K562 (cell line): ENCODE measurements at regions not wholly inside any gene's neighbourhood (a gene's known extent, or its start where the extent isn't known, plus 50 kb on each side); places are given as distances from the start of the nearest gene placed in this dataset.

Experiments used
- ATAC-seq: fragments of 200-7000 bp; cut with Tn5 transposase; 3 replicates; pipeline ENCODE4 v1.9.1; 2020; ENCODE audit warnings: moderate library complexity
- BruUV-seq: library from RNA; stranded (reverse); fragments of 400-500 nt; replicated peaks from 2 replicates; lab custom pipeline; 2021; lab: Mats Ljungman, UMichigan
- CTCF ChIA-PET: fragments of 300-600 bp; formaldehyde crosslinking; extraction: SDS; loops from one replicate; lab custom pipeline; 2021; ENCODE audit warnings: low intra/inter-chr PET ratio; lab: Yijun Ruan, JAX
- POLR2A ChIA-PET: fragments of 300-600, 350-650 bp; sonication (Branson Sonifier 250); formaldehyde crosslinking; extraction: SDS; loops from one replicate; lab custom pipeline; 2021; ENCODE audit warnings: antibody characterized with exemption, inconsistent platforms; lab: Yijun Ruan, JAX
- DNase-seq, 4 experiments: peaks; one replicate each; pipeline versions ENCODE4 v3.0.0 to v3.0.0-alpha.2; 2011 to 2018; ENCODE audit warnings: low spot score in 3 of 4, mixed read lengths in 3 of 4; ENCODE audit errors: extremely low read depth in 1 of 4
- FAIRE-seq: peaks from 2 replicates; lab custom pipeline; 2011; peaks lifted over from hg19 to GRCh38; lab: Jason Lieb, UNC
- H2AFZ ChIP-seq: 2 replicates; pipeline ENCODE4 v1.6.0; 2011; ENCODE audit warnings: low read depth, low read length, control low read depth, inconsistent platforms
- H3K27ac ChIP-seq: fragments of 200-600 bp; 3 replicates; pipeline ENCODE4 v1.8.0; 2011; ENCODE audit warnings: low read depth, mild to moderate bottlenecking, control low read depth, inconsistent platforms, low read length, moderate library complexity, mixed read lengths; ENCODE audit errors: extremely low read depth
- H3K27me3 ChIP-seq, 2 experiments: fragments of 300-600 bp in 1 of 2; 2 replicates in 1 of 2; 3 replicates in 1 of 2; pipeline versions ENCODE4 v1.6.0 to v1.8.0; 2011; ENCODE audit warnings: inconsistent platforms in 2 of 2, low read length in 2 of 2, mild to moderate bottlenecking in 1 of 2, mixed read lengths in 1 of 2, moderate library complexity in 1 of 2; ENCODE audit not compliant: control insufficient read depth in 2 of 2, insufficient read depth in 2 of 2
- H3K36me3 ChIP-seq: fragments of 300-600 bp; 3 replicates; pipeline ENCODE4 v1.8.0; 2011; ENCODE audit warnings: mild to moderate bottlenecking, low read length, inconsistent platforms; ENCODE audit not compliant: control insufficient read depth, insufficient read depth
- H3K4me1 ChIP-seq, 2 experiments: fragments of 200-600 bp in 1 of 2; replicated peaks in 1 of 2; 2 replicates in 1 of 2; 3 replicates in 1 of 2; pipeline versions ENCODE4 v1.5.1 to v1.8.0; 2011; ENCODE audit warnings: inconsistent platforms in 2 of 2, low read length in 2 of 2, mild to moderate bottlenecking in 1 of 2, mixed read lengths in 1 of 2, moderate library complexity in 1 of 2; ENCODE audit not compliant: control insufficient read depth in 2 of 2, insufficient read depth in 2 of 2
- H3K4me2 ChIP-seq: 2 replicates; pipeline ENCODE4 v1.6.1; 2011; ENCODE audit warnings: low read length, control low read depth, inconsistent platforms, mixed read lengths; ENCODE audit not compliant: insufficient read depth
- H3K4me3 ChIP-seq: fragments of 200-600 bp; sonication (generic), shearing (Covaris generic); 2 replicates; pipeline ENCODE4 v1.5.1; 2016; ENCODE audit warnings: control low read depth, inconsistent platforms
- H3K79me2 ChIP-seq: fragments of 200-600 bp; 3 replicates; pipeline ENCODE4 v1.8.0; 2011; ENCODE audit warnings: low read length, inconsistent platforms; ENCODE audit not compliant: control insufficient read depth, insufficient read depth
- H3K9ac ChIP-seq, 2 experiments: 2 replicates each; pipeline versions ENCODE4 v1.6.0 to v1.6.1; 2011; ENCODE audit warnings: low read depth in 2 of 2, low read length in 2 of 2, control low read depth in 1 of 2, inconsistent platforms in 1 of 2, mild to moderate bottlenecking in 1 of 2, mixed read lengths in 1 of 2; ENCODE audit not compliant: insufficient read depth in 1 of 2
- H3K9me1 ChIP-seq: one replicate; pipeline ENCODE4 v1.6.0; 2011; ENCODE audit warnings: inconsistent platforms, mild to moderate bottlenecking, low read length, moderate library complexity; ENCODE audit not compliant: control insufficient read depth, insufficient read depth
- H3K9me3 ChIP-seq: replicated peaks from 2 replicates; pipeline ENCODE4 v1.5.1; 2011; ENCODE audit warnings: low read depth, low read length, inconsistent platforms; ENCODE audit not compliant: control insufficient read depth, insufficient read depth
- H4K20me1 ChIP-seq: replicated peaks from 2 replicates; pipeline ENCODE4 v1.6.1; 2011; ENCODE audit warnings: low read length, inconsistent platforms, mixed read lengths; ENCODE audit not compliant: control insufficient read depth, insufficient read depth
- ADNP ChIP-seq: fragments of 200-800 bp; sonication (Bioruptor generic); IDR thresholded peaks from 2 replicates; pipeline ENCODE4 v1.6.1; 2016; ENCODE audit warnings: missing genetic modification characterization, missing compliant biosample characterization
- ARNT ChIP-seq, 2 experiments: fragments of 450-650 bp; IDR thresholded peaks; 2 replicates each; pipeline ENCODE4 v1.6.1; 2016; ENCODE audit warnings: mild to moderate bottlenecking in 1 of 2
- FOXJ3 ChIP-seq: sonication (generic); formaldehyde crosslinking; IDR thresholded peaks from 2 replicates; pipeline ENCODE4 v1.4.0; 2020; ENCODE audit warnings: mild to moderate bottlenecking, missing genetic modification reagents
- HNRNPLL ChIP-seq: fragments of 200-400 bp; formaldehyde crosslinking; IDR thresholded peaks from 2 replicates; pipeline ENCODE4 v1.6.1; 2017; ENCODE audit warnings: low read length, low read depth, mild to moderate bottlenecking; ENCODE audit not compliant: poor library complexity, severe bottlenecking
- LEF1 ChIP-seq: fragments of 450-650 bp; IDR thresholded peaks from 2 replicates; pipeline ENCODE4 v1.6.1; 2016; ENCODE audit warnings: mild to moderate bottlenecking
- NUFIP1 ChIP-seq: fragments of 450-650 bp; IDR thresholded peaks from 2 replicates; pipeline ENCODE4 v1.6.1; 2018; ENCODE audit not compliant: partially characterized antibody
- PRPF4 ChIP-seq: fragments of 200-400 bp; formaldehyde crosslinking; IDR thresholded peaks from one replicate; pipeline ENCODE4 v1.6.1; 2017; ENCODE audit warnings: low read length, low read depth, mild to moderate bottlenecking; ENCODE audit not compliant: insufficient read depth, poor library complexity, severe bottlenecking
- RFX5 ChIP-seq: IDR thresholded peaks from 2 replicates; pipeline ENCODE4 v1.6.1; 2011; ENCODE audit warnings: low read depth, mild to moderate bottlenecking, improper control_type of control experiment, low read length
- SIRT6 ChIP-seq: IDR thresholded peaks from one replicate; pipeline ENCODE4 v1.6.1; 2012; ENCODE audit warnings: low read depth, mild to moderate bottlenecking, control low read depth, inconsistent platforms, low read length, moderate library complexity
- TAF15 ChIP-seq: fragments of 200-400 bp; formaldehyde crosslinking; IDR thresholded peaks from 2 replicates; pipeline ENCODE4 v1.6.1; 2017; ENCODE audit warnings: mild to moderate bottlenecking, low read depth, low read length, moderate library complexity
- ZNF124 ChIP-seq: sonication (generic); formaldehyde crosslinking; IDR thresholded peaks from 2 replicates; pipeline ENCODE4 v1.8.1; 2022; ENCODE audit warnings: missing genetic modification reagents
- ZNF79 ChIP-seq: fragments of 250-450 bp; sonication (Bioruptor Pico); IDR thresholded peaks from 2 replicates; pipeline ENCODE4 v1.4.0; 2020; ENCODE audit warnings: low read depth, mild to moderate bottlenecking, moderate library complexity
- WGBS: fragments of 100-300 bp; shearing (Covaris generic); methylation state at CpG from one replicate; pipeline ENCODE4 v1.1.6; 2016; ENCODE audit warnings: low coverage, mixed read lengths; ENCODE audit not compliant: insufficient coverage; ENCODE audit errors: missing lambda C conversion rate; 5-methylcytosine and 5-hydroxymethylcytosine counted together
- in situ Hi-C: fragments of 300-500 bp; cut with MboI; formaldehyde crosslinking; loops from 4 replicates; pipeline ENCODE4 v1.15.0; 2018; ENCODE audit warnings: inconsistent platforms, mixed read lengths
- intact Hi-C: fragments of 100-400 bp; cut with micrococcal nuclease; formaldehyde crosslinking; loops from 2 replicates; pipeline ENCODE4 v1.14.2; 2022
- TF ChIP-seq, protein P1 (sequence below): sonication (generic); formaldehyde crosslinking; IDR thresholded peaks from 2 replicates; pipeline ENCODE4 v1.8.0; 2022; ENCODE audit warnings: missing genetic modification reagents, mild to moderate bottlenecking, borderline replicate concordance
- TF ChIP-seq, protein P2 (sequence below): fragments of 150-350 bp; conservative IDR thresholded peaks from 2 replicates; pipeline ENCODE4 v1.6.1; 2014; ENCODE audit warnings: low read length
- TF ChIP-seq, protein P3 (sequence below): fragments of 450-650 bp; IDR thresholded peaks from 2 replicates; pipeline ENCODE4 v1.6.1; 2016; ENCODE audit warnings: antibody characterized with exemption

DNA sequence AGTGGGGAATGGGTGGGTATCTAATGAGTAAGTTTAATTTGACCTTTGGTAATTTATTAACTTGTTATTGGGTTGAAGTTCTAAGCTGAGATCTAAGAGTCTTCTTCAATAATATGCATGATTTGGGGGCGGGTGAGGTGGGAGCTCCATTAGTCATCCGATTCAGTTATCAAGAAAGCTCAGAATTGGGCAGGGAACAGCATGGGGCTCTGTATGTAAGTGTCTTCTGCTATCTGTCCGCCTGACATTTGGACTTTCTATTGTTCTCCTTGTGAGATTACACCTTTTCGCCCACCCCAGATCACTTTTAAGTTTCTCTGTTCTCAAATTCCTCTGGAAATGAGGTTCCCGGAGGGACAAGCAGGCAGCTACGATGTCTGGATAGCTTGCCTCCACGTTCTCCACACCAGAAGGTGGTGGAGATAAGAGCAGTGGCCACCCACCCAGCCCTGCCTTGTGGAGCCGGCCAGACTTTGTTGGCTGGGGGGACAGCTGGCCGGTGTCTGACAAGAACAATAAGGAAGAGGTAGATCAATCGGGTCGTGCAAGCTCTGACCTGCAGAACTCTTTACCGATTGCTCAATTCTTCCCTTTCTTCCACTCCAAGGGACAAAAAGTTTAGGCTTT, 75.5 kb upstream of the GATA6 start:
- BruUV-seq, result no TSS peak
- H3K27me3 ChIP-seq, result peaks cover 9 to 20% of the 10 kb centered on the region in 2 experiments; a peak in 4 of 5 replicates
- H3K9ac ChIP-seq, result no peak overlapping the region
- H3K4me1 ChIP-seq, result peaks cover 15 to 18% of the 10 kb centered on the region in 2 experiments; a peak in 3 of 5 replicates
- intact Hi-C loops (loop anchor here (10.0 kb wide), 1 partner anchor 79 kb away; no protein-coding TSS in a partner anchor), in situ Hi-C loops (no loop called here)
- CTCF ChIA-PET, result no interaction called here
- H4K20me1 ChIP-seq, result peaks cover 7% of the 10 kb centered on the region
- peak overlapping the region; percentile 42; the same call in 1 of the 2 replicates for H2AFZ ChIP-seq
- H3K4me3 ChIP-seq, result no peak overlapping the region
- ATAC-seq, result peak; percentile 95
- peak overlapping the region; percentile 46; the same call in 1 of the 3 replicates for H3K27ac ChIP-seq
- H3K4me2 ChIP-seq, result peak overlapping the region; percentile 62
- POLR2A ChIA-PET, result interaction anchor here (0.5 to 2.7 kb wide), 14 partner anchors 9 to 401 kb away, joined by 3 to 12 read pairs (median 3); no protein-coding TSS in a partner anchor
- peak; percentile 93 to 97 (median 96) for DNase-seq
- no peaks in the 10 kb centered on the region for H3K79me2 ChIP-seq
- FAIRE-seq, result peak; percentile 88
- H3K9me3 ChIP-seq, result no peaks in the 10 kb centered on the region
- no peaks in the 10 kb centered on the region for H3K9me1 ChIP-seq
- no peaks in the 10 kb centered on the region for H3K36me3 ChIP-seq
- under 1% methylated on average over 12 of the region's 12 CpGs for WGBS
- TF ChIP-seq RFX5, result no peak
- TF ChIP-seq, protein P1, sequence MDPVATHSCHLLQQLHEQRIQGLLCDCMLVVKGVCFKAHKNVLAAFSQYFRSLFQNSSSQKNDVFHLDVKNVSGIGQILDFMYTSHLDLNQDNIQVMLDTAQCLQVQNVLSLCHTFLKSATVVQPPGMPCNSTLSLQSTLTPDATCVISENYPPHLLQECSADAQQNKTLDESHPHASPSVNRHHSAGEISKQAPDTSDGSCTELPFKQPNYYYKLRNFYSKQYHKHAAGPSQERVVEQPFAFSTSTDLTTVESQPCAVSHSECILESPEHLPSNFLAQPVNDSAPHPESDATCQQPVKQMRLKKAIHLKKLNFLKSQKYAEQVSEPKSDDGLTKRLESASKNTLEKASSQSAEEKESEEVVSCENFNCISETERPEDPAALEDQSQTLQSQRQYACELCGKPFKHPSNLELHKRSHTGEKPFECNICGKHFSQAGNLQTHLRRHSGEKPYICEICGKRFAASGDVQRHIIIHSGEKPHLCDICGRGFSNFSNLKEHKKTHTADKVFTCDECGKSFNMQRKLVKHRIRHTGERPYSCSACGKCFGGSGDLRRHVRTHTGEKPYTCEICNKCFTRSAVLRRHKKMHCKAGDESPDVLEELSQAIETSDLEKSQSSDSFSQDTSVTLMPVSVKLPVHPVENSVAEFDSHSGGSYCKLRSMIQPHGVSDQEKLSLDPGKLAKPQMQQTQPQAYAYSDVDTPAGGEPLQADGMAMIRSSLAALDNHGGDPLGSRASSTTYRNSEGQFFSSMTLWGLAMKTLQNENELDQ (CRISPR knock-in tag), result no peak
- TF ChIP-seq FOXJ3 (CRISPR knock-in tag), result no peak
- no peak for TF ChIP-seq NUFIP1
- no peak for TF ChIP-seq PRPF4
- TF ChIP-seq LEF1, result peak; percentile 55; the same call in 1 of the 2 replicates
- TF ChIP-seq TAF15, result no peak
- TF ChIP-seq, protein P2, sequence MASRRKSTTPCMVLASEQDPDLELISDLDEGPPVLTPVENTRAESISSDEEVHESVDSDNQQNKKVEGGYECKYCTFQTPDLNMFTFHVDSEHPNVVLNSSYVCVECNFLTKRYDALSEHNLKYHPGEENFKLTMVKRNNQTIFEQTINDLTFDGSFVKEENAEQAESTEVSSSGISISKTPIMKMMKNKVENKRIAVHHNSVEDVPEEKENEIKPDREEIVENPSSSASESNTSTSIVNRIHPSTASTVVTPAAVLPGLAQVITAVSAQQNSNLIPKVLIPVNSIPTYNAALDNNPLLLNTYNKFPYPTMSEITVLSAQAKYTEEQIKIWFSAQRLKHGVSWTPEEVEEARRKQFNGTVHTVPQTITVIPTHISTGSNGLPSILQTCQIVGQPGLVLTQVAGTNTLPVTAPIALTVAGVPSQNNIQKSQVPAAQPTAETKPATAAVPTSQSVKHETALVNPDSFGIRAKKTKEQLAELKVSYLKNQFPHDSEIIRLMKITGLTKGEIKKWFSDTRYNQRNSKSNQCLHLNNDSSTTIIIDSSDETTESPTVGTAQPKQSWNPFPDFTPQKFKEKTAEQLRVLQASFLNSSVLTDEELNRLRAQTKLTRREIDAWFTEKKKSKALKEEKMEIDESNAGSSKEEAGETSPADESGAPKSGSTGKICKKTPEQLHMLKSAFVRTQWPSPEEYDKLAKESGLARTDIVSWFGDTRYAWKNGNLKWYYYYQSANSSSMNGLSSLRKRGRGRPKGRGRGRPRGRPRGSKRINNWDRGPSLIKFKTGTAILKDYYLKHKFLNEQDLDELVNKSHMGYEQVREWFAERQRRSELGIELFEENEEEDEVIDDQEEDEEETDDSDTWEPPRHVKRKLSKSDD, result no peak
- TF ChIP-seq, protein P3, sequence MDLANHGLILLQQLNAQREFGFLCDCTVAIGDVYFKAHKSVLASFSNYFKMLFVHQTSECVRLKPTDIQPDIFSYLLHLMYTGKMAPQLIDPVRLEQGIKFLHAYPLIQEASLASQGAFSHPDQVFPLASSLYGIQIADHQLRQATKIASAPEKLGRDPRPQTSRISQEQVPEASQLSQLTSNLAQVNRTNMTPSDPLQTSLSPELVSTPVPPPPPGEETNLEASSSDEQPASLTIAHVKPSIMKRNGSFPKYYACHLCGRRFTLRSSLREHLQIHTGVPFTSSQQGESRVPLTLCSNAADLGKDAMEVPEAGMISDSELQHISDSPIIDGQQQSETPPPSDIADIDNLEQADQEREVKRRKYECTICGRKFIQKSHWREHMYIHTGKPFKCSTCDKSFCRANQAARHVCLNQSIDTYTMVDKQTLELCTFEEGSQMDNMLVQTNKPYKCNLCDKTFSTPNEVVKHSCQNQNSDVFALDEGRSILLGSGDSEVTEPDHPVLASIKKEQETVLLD, result peak; percentile 66; the same call in 1 of the 2 replicates
- TF ChIP-seq ZNF79 (CRISPR knock-in tag), result no peak
- no peak for TF ChIP-seq SIRT6
- TF ChIP-seq HNRNPLL, result no peak
- peak; percentile 59 to 61; a peak in 2 of 4 replicates for TF ChIP-seq ARNT (IDR thresholded peaks at IDR 0.05)
- no peak for TF ChIP-seq ADNP (tag)
- TF ChIP-seq ZNF124 (CRISPR knock-in tag), result no peak
